SK-N-SH (cell line): ENCODE measurements at regions not wholly inside any gene's neighbourhood (a gene's known extent, or its start where the extent isn't known, plus 50 kb on each side); places are given as distances from the start of the nearest gene placed in this dataset.

Source experiments
- CTCF ChIA-PET: fragments of 300-600, 350-600 bp; formaldehyde crosslinking; extraction: SDS; loops from one replicate; lab custom pipeline; 2021; lab: Yijun Ruan, JAX
- POLR2A ChIA-PET: fragments of 350-600 bp; sonication (Branson Sonifier 250); formaldehyde crosslinking; extraction: SDS; loops from one replicate; lab custom pipeline; 2020; ENCODE audit warnings: antibody characterized with exemption, inconsistent platforms; lab: Yijun Ruan, JAX
- DNase-seq: peaks from one replicate; pipeline ENCODE4 v3.0.0; 2012
- H2AFZ ChIP-seq: fragments of 200-600 bp; sonication (generic); 2 replicates; pipeline ENCODE4 v1.8.1; 2016; ENCODE audit warnings: antibody characterized with exemption, mild to moderate bottlenecking, low read depth
- H3F3A ChIP-seq: fragments of 200-600 bp; sonication (generic); replicated peaks from 2 replicates; pipeline ENCODE3; 2016; ENCODE audit warnings: antibody characterized with exemption, mild to moderate bottlenecking; ENCODE audit not compliant: insufficient read depth
- H3K27ac ChIP-seq, 2 experiments: fragments of 200-500 bp in 1 of 2; fragments of 200-600 bp in 1 of 2; sonication (Bioruptor generic) in 1 of 2; sonication (generic), shearing (Covaris generic) in 1 of 2; 2 replicates each; pipeline versions ENCODE4 v1.5.1 to v1.6.1; 2014 to 2016; ENCODE audit warnings: low read depth in 2 of 2, inconsistent platforms in 1 of 2, low read length in 1 of 2, mild to moderate bottlenecking in 1 of 2, mixed read lengths in 1 of 2
- H3K27me3 ChIP-seq: fragments of 200-600 bp; sonication (generic), shearing (Covaris generic); 2 replicates; pipeline ENCODE4 v1.6.1; 2016; ENCODE audit warnings: mixed run types; ENCODE audit not compliant: insufficient read depth
- H3K36me3 ChIP-seq, 2 experiments: fragments of 200-500 bp in 1 of 2; fragments of 200-600 bp in 1 of 2; sonication (Bioruptor generic) in 1 of 2; sonication (generic) in 1 of 2; replicated peaks in 1 of 2; 2 replicates each; pipeline versions ENCODE3 to v1.5.1; 2014 to 2016; ENCODE audit warnings: low read length in 1 of 2, mild to moderate bottlenecking in 1 of 2; ENCODE audit not compliant: insufficient read depth in 2 of 2, control insufficient read depth in 1 of 2
- H3K4me1 ChIP-seq, 2 experiments: fragments of 200-500 bp in 1 of 2; fragments of 200-600 bp in 1 of 2; sonication (Bioruptor generic) in 1 of 2; sonication (generic), shearing (Covaris generic) in 1 of 2; 2 replicates each; pipeline versions ENCODE4 v1.5.1 to v1.6.1; 2014 to 2016; ENCODE audit warnings: low read depth in 1 of 2, low read length in 1 of 2, mixed run types in 1 of 2; ENCODE audit not compliant: insufficient read depth in 2 of 2, control insufficient read depth in 1 of 2
- H3K4me2 ChIP-seq: fragments of 200-600 bp; sonication (generic), shearing (Covaris generic); 2 replicates; pipeline ENCODE4 v1.6.1; 2017; ENCODE audit warnings: mixed run types
- H3K4me3 ChIP-seq, 2 experiments: fragments of 200-500 bp in 1 of 2; fragments of 200-600 bp in 1 of 2; sonication (Bioruptor generic) in 1 of 2; sonication (generic), shearing (Covaris generic) in 1 of 2; 2 replicates each; pipeline versions ENCODE4 v1.5.1 to v1.8.1; 2014 to 2016; ENCODE audit warnings: low read depth in 2 of 2, inconsistent platforms in 1 of 2, low read length in 1 of 2, mild to moderate bottlenecking in 1 of 2, mixed read lengths in 1 of 2, moderate library complexity in 1 of 2
- H3K79me2 ChIP-seq: fragments of 200-600 bp; sonication (generic); 2 replicates; pipeline ENCODE4 v1.8.1; 2017; ENCODE audit warnings: mild to moderate bottlenecking; ENCODE audit not compliant: insufficient read depth
- H3K9ac ChIP-seq: fragments of 200-600 bp; sonication (generic); 2 replicates; pipeline ENCODE4 v1.6.1; 2017; ENCODE audit warnings: mixed run types
- H3K9me2 ChIP-seq: fragments of 200-600 bp; sonication (generic); 2 replicates; pipeline ENCODE4 v1.6.1; 2017; ENCODE audit warnings: mixed run types
- H3K9me3 ChIP-seq: fragments of 200-600 bp; sonication (generic); 2 replicates; pipeline ENCODE4 v1.6.1; 2017; ENCODE audit warnings: mixed run types, mild to moderate bottlenecking, moderate library complexity
- H4K20me1 ChIP-seq: fragments of 200-600 bp; sonication (generic); 2 replicates; pipeline ENCODE4 v1.6.1; 2017; ENCODE audit warnings: mild to moderate bottlenecking, mixed run types; ENCODE audit not compliant: insufficient read depth
- EP300 ChIP-seq, 2 experiments: IDR thresholded peaks; 2 replicates each; pipeline versions ENCODE4 v1.4.0 to v1.6.1; 2012; ENCODE audit warnings: borderline replicate concordance in 1 of 2, low read depth in 1 of 2, low read length in 1 of 2
- FOXM1 ChIP-seq: IDR thresholded peaks from 2 replicates; pipeline ENCODE4 v1.4.0; 2012; ENCODE audit warnings: low read depth, mild to moderate bottlenecking
- NFIC ChIP-seq: IDR thresholded peaks from 2 replicates; pipeline ENCODE4 v1.4.0; 2012; ENCODE audit warnings: borderline replicate concordance
- RAD21 ChIP-seq: IDR thresholded peaks from 2 replicates; pipeline ENCODE4 v1.6.1; 2012; ENCODE audit warnings: mild to moderate bottlenecking, low read length
- RXRA ChIP-seq: IDR thresholded peaks from 2 replicates; pipeline ENCODE4 v1.4.0; 2012; ENCODE audit warnings: low read depth, mild to moderate bottlenecking, borderline replicate concordance
- SMC3 ChIP-seq: IDR thresholded peaks from 2 replicates; pipeline ENCODE4 v1.6.1; 2012; ENCODE audit warnings: low read depth, low read length, improper control_type of control experiment
- TAF1 ChIP-seq: IDR thresholded peaks from 2 replicates; pipeline ENCODE4 v1.6.1; 2012; ENCODE audit warnings: low read depth, mild to moderate bottlenecking, low read length, moderate library complexity, borderline replicate concordance
- TEAD4 ChIP-seq: IDR thresholded peaks from 2 replicates; pipeline ENCODE4 v1.4.0; 2012; ENCODE audit warnings: mild to moderate bottlenecking, borderline replicate concordance; ENCODE audit not compliant: insufficient read depth
- YY1 ChIP-seq: IDR thresholded peaks from 2 replicates; pipeline ENCODE4 v1.4.0; 2012; ENCODE audit warnings: low read depth, mild to moderate bottlenecking
- WGBS: methylation state at CpG from one replicate; pipeline ENCODE4 v1.1.6; 2017; ENCODE audit warnings: low lambda C conversion rate; 5-methylcytosine and 5-hydroxymethylcytosine counted together
- TF ChIP-seq, protein P1 (sequence below): fragments of 150-350 bp; IDR thresholded peaks from 2 replicates; pipeline ENCODE4 v1.6.1; 2017; ENCODE audit warnings: antibody characterized with exemption, low read length, low read depth, borderline replicate concordance
- TF ChIP-seq, protein P2 (sequence below): IDR thresholded peaks from 2 replicates; pipeline ENCODE4 v1.4.0; 2012; ENCODE audit warnings: low read depth
- TF ChIP-seq, protein P3 (sequence below): fragments of 150-350 bp; IDR thresholded peaks from 2 replicates; pipeline ENCODE4 v1.6.1; 2016; ENCODE audit warnings: mild to moderate bottlenecking, low read depth, low read length

DNA sequence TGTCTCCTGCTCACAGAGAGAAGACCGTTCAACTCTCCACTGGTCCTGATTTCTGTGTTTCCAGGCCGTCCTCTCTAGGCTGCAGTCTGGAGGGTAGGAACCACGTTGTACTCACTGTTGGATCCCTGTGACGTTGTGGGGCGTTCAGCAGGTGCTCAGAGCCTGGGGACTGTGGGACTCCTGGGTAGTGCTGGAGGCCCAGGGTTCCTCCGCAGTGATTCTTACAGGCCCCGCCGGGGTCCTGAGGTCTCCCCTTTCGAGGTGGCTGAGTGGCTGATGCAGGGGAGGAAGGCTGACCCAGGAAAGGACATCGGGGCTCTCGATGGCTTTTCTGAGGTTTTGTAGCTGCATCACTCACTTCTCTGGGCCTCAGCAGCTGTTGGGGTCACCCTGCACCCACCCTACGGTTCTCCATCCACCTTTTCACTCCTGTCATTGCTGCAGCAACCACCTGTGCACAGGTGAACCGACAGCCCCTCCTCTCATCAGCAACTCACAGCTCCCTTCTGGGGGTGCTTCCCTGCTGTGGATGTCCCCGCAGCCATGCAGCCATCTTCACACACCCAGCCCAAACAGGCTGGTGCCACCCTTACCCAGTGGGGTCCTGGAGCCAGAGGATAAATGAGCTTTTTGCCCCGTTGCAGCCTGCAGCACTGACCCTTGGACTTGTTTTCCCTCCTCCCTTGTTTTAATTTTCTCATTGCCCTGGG is 169.6 kb upstream of the HDAC4 start:
- H3K27me3 ChIP-seq, result no peaks in the 10 kb centered on the region
- no peak overlapping the region for H3K4me3 ChIP-seq
- H3K79me2 ChIP-seq, result no peaks in the 10 kb centered on the region
- no peak overlapping the region for H3K4me2 ChIP-seq
- no peaks in the 10 kb centered on the region for H3F3A ChIP-seq
- H4K20me1 ChIP-seq, result no peaks in the 10 kb centered on the region
- no peak for DNase-seq
- no peaks in the 10 kb centered on the region for H3K9me2 ChIP-seq
- no peak overlapping the region for H2AFZ ChIP-seq
- POLR2A ChIA-PET, result no interaction called here
- no peak overlapping the region for H3K27ac ChIP-seq
- H3K36me3 ChIP-seq, result no peaks in the 10 kb centered on the region
- TF ChIP-seq, protein P1, sequence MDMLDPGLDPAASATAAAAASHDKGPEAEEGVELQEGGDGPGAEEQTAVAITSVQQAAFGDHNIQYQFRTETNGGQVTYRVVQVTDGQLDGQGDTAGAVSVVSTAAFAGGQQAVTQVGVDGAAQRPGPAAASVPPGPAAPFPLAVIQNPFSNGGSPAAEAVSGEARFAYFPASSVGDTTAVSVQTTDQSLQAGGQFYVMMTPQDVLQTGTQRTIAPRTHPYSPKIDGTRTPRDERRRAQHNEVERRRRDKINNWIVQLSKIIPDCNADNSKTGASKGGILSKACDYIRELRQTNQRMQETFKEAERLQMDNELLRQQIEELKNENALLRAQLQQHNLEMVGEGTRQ, result no peak
- TF ChIP-seq FOXM1 (no peak), RXRA (no peak), NFIC (no peak)
- TF ChIP-seq, protein P2, sequence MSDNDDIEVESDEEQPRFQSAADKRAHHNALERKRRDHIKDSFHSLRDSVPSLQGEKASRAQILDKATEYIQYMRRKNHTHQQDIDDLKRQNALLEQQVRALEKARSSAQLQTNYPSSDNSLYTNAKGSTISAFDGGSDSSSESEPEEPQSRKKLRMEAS, result no peak
- TF ChIP-seq, protein P3, sequence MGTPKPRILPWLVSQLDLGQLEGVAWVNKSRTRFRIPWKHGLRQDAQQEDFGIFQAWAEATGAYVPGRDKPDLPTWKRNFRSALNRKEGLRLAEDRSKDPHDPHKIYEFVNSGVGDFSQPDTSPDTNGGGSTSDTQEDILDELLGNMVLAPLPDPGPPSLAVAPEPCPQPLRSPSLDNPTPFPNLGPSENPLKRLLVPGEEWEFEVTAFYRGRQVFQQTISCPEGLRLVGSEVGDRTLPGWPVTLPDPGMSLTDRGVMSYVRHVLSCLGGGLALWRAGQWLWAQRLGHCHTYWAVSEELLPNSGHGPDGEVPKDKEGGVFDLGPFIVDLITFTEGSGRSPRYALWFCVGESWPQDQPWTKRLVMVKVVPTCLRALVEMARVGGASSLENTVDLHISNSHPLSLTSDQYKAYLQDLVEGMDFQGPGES, result no peak
- peaks cover 0 to 32% of the 10 kb centered on the region in 2 experiments; a peak in 1 of 4 replicates for H3K4me1 ChIP-seq
- WGBS, result 35% methylated on average over 6 of the region's 15 CpGs
- no peaks in the 10 kb centered on the region for H3K9me3 ChIP-seq
- H3K9ac ChIP-seq, result no peak overlapping the region
- CTCF ChIA-PET, result interaction anchor here (1.3 kb wide), 1 partner anchor 9 kb away, joined by 3 read pairs; no protein-coding TSS in a partner anchor

DNA sequence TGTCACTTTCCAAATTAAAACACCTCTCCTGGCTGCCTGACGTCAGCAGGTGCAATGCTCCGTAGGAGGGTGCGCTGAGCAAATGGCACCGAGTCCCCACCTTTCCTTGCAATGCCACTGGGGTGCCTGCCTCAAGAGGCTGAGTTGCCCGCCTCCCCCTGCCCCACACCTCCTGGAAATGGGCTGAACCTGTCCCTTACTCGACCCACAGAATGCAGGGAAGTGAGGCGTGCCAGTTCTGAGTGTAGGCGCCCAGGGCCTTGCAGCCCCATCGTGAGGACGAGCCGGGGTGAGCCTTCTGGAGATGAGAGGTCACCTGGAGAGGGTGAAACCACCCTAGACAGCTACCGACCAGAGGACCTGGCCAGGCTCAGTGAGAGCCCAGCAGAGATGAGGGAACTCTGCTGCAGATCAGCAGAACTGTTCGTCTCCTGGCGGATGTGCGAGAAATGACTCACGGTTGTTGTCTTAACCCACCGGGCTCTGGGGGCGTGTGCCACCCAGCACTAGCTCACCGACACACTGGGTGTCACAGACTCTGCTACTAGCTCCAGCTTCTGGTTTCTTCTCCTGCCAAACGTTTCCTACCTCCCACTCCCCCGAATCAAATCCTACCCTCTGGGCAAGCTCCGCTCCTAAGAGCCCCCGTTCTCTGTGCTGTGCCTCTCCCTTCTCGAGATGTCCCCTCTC is 168.7 kb upstream of the HDAC4 start:
- H2AFZ ChIP-seq, result no peak overlapping the region
- POLR2A ChIA-PET, result no interaction called here
- no peak for DNase-seq
- H3K9me2 ChIP-seq, result no peaks in the 10 kb centered on the region
- H3K27me3 ChIP-seq, result no peaks in the 10 kb centered on the region
- peaks cover 0 to 26% of the 10 kb centered on the region in 2 experiments; a peak in 1 of 4 replicates for H3K4me1 ChIP-seq
- H3K4me2 ChIP-seq, result no peak overlapping the region
- CTCF ChIA-PET, result interaction anchor here (1.3 kb wide), 1 partner anchor 8 kb away, joined by 3 read pairs; no protein-coding TSS in a partner anchor
- no peak overlapping the region for H3K27ac ChIP-seq
- no peaks in the 10 kb centered on the region for H3F3A ChIP-seq
- H3K9ac ChIP-seq, result no peak overlapping the region
- no peaks in the 10 kb centered on the region for H3K36me3 ChIP-seq
- WGBS, result 59% methylated on average over 15 of the region's 24 CpGs
- no peaks in the 10 kb centered on the region for H3K9me3 ChIP-seq
- H3K79me2 ChIP-seq, result no peaks in the 10 kb centered on the region
- no peak overlapping the region for H3K4me3 ChIP-seq
- TF ChIP-seq RAD21 (no peak), YY1 (no peak), SMC3 (no peak), TAF1 (no peak), TEAD4 (no peak), FOXM1 (no peak), EP300 (IDR thresholded peaks at IDR 0.05; ENCODE audit: borderline replicate concordance in 1 of 2, low read depth in 1 of 2, low read length in 1 of 2) (no peak)
- TF ChIP-seq, protein P1, result no peak
- no peaks in the 10 kb centered on the region for H4K20me1 ChIP-seq
